A549 (cell line): ENCODE measurements at regions not wholly inside any gene's neighbourhood (a gene's known extent, or its start where the extent isn't known, plus 50 kb on each side); places are given as distances from the start of the nearest gene placed in this dataset.

Experiments
- ATAC-seq, 2 experiments: fragments of 200-7000 bp in 1 of 2; fragments of >200 bp in 1 of 2; cut with Nextera tagmentation in 1 of 2; cut with Tn5 transposase in 1 of 2; 3 replicates each; pipeline versions ENCODE4 v1.8.0 to v1.9.1; 2018 to 2020; ENCODE audit warnings: mild to moderate bottlenecking in 1 of 2, moderate library complexity in 1 of 2
- CTCF ChIA-PET: fragments of 300-600 bp; sonication (Branson Sonifier 250); formaldehyde crosslinking; extraction: SDS; loops from one replicate; lab custom pipeline; 2021; ENCODE audit warnings: antibody characterized with exemption, inconsistent platforms; lab: Yijun Ruan, JAX
- POLR2A ChIA-PET: fragments of 350-600 bp; formaldehyde crosslinking; extraction: SDS; loops from one replicate; lab custom pipeline; 2021; ENCODE audit warnings: antibody characterized with exemption, inconsistent platforms; lab: Yijun Ruan, JAX
- DNase-seq, 2 experiments: peaks; one replicate each; pipeline versions ENCODE4 v3.0.0 to v3.0.0-alpha.2; 2011 to 2016; ENCODE audit warnings: low read depth in 1 of 2, low spot score in 1 of 2
- FAIRE-seq: peaks from 2 replicates; lab custom pipeline; 2011; peaks lifted over from hg19 to GRCh38; lab: Jason Lieb, UNC
- H3K27ac ChIP-seq, 2 experiments: fragments of >200 bp; sonication (Bioruptor Twin); formaldehyde crosslinking; 3 replicates each; pipeline ENCODE4 v1.5.1; 2016 to 2017
- H3K4me1 ChIP-seq: fragments of >200 bp; sonication (Bioruptor Twin); formaldehyde crosslinking; 3 replicates; pipeline ENCODE4 v1.6.1; 2016
- H3K4me2 ChIP-seq: fragments of >200 bp; sonication (Bioruptor Twin); formaldehyde crosslinking; 3 replicates; pipeline ENCODE4 v1.6.1; 2016
- H3K4me3 ChIP-seq: fragments of >200 bp; sonication (Bioruptor Twin); formaldehyde crosslinking; 3 replicates; pipeline ENCODE4 v1.5.1; 2016
- H3K9me3 ChIP-seq: fragments of >200 bp; sonication (Bioruptor Twin); formaldehyde crosslinking; 3 replicates; pipeline ENCODE4 v1.6.1; 2016
- CEBPB ChIP-seq, 2 experiments: fragments of >200 bp in 1 of 2; sonication (Bioruptor Twin) in 1 of 2; formaldehyde crosslinking in 1 of 2; IDR thresholded peaks; 2 replicates each; pipeline ENCODE4 v1.6.1; 2012 to 2016
- CHD2 ChIP-seq: fragments of 150-350 bp; IDR thresholded peaks from 2 replicates; pipeline ENCODE4 v1.6.1; 2014; ENCODE audit warnings: low read length; ENCODE audit not compliant: partially characterized antibody
- CTCF ChIP-seq: fragments of >200 bp; sonication (Bioruptor Twin); formaldehyde crosslinking; IDR thresholded peaks from 3 replicates; pipeline ENCODE4 v1.5.1; 2016
- E2F6 ChIP-seq: IDR thresholded peaks from 2 replicates; pipeline ENCODE4 v1.6.1; 2012; ENCODE audit warnings: low read depth, borderline replicate concordance
- EP300 ChIP-seq, 2 experiments: fragments of >200 bp; sonication (Bioruptor Twin); formaldehyde crosslinking; IDR thresholded peaks; 2 replicates in 1 of 2; 3 replicates in 1 of 2; pipeline ENCODE4 v1.6.1; 2016 to 2017
- ESRRA ChIP-seq: fragments of 150-350 bp; IDR thresholded peaks from 2 replicates; pipeline ENCODE4 v1.6.1; 2014; ENCODE audit warnings: mild to moderate bottlenecking, low read length, borderline replicate concordance
- HDAC2 ChIP-seq: fragments of 200-600 bp; sonication (generic); IDR thresholded peaks from 2 replicates; pipeline ENCODE4 v1.6.1; 2016
- HEYL ChIP-seq: fragments of 250-450 bp; sonication (Bioruptor Pico); IDR thresholded peaks from 2 replicates; pipeline ENCODE4 v1.8.0; 2021; ENCODE audit warnings: mild to moderate bottlenecking, moderate library complexity
- HOXB13 ChIP-seq: fragments of 250-450 bp; sonication (Bioruptor Pico); IDR thresholded peaks from 2 replicates; pipeline ENCODE4 v1.5.0; 2020; ENCODE audit warnings: low read depth, mild to moderate bottlenecking, moderate library complexity
- JUNB ChIP-seq: fragments of >200 bp; sonication (Bioruptor Twin); formaldehyde crosslinking; IDR thresholded peaks from 2 replicates; pipeline ENCODE4 v1.6.1; 2016
- MAFK ChIP-seq: fragments of 450-650 bp; IDR thresholded peaks from 2 replicates; pipeline ENCODE4 v1.6.1; 2014; ENCODE audit not compliant: partially characterized antibody
- NPAS2 ChIP-seq: fragments of 250-450 bp; sonication (Bioruptor Pico); IDR thresholded peaks from 2 replicates; pipeline ENCODE4 v1.8.0; 2022; ENCODE audit warnings: mild to moderate bottlenecking, moderate library complexity, borderline replicate concordance
- POLR2A ChIP-seq: IDR thresholded peaks from 2 replicates; pipeline ENCODE4 v1.6.1; 2012; ENCODE audit warnings: mild to moderate bottlenecking, low read length
- REST ChIP-seq: fragments of 200-600 bp; sonication (generic); IDR thresholded peaks from 2 replicates; pipeline ENCODE4 v1.6.1; 2016; ENCODE audit warnings: antibody characterized with exemption, mild to moderate bottlenecking, moderate library complexity
- SMC3 ChIP-seq: fragments of >200 bp; sonication (Bioruptor Twin); formaldehyde crosslinking; IDR thresholded peaks from 3 replicates; pipeline ENCODE4 v1.6.1; 2018; ENCODE audit warnings: inconsistent platforms
- TFCP2L1 ChIP-seq: fragments of 250-450 bp; sonication (Bioruptor Pico); IDR thresholded peaks from 2 replicates; pipeline ENCODE4 v1.5.0; 2021; ENCODE audit warnings: mild to moderate bottlenecking
- TP53 ChIP-seq: fragments of 250-450 bp; sonication (Bioruptor Pico); IDR thresholded peaks from 2 replicates; pipeline ENCODE4 v1.5.0; 2021; ENCODE audit warnings: mild to moderate bottlenecking, moderate library complexity
- ZFP36 ChIP-seq: fragments of 450-650 bp; IDR thresholded peaks from 2 replicates; pipeline ENCODE4 v1.6.1; 2014; ENCODE audit warnings: borderline replicate concordance; ENCODE audit not compliant: partially characterized antibody
- ZNF302 ChIP-seq: fragments of 250-450 bp; sonication (Bioruptor Pico); IDR thresholded peaks from 2 replicates; pipeline ENCODE4 v1.9.0; 2021; ENCODE audit warnings: inconsistent platforms, mild to moderate bottlenecking, moderate library complexity
- ZSCAN20 ChIP-seq: fragments of 250-450 bp; sonication (Bioruptor Pico); IDR thresholded peaks from 2 replicates; pipeline ENCODE4 v1.8.0; 2022; ENCODE audit warnings: mild to moderate bottlenecking, moderate library complexity
- WGBS: methylation state at CpG from one replicate; pipeline ENCODE4 v1.1.6; 2017; ENCODE audit errors: missing lambda C conversion rate; 5-methylcytosine and 5-hydroxymethylcytosine counted together
- TF ChIP-seq, protein P1 (sequence below): fragments of 250-450 bp; sonication (Bioruptor Pico); IDR thresholded peaks from 2 replicates; pipeline ENCODE4 v1.5.0; 2021; ENCODE audit warnings: mild to moderate bottlenecking, moderate library complexity, borderline replicate concordance

DNA sequence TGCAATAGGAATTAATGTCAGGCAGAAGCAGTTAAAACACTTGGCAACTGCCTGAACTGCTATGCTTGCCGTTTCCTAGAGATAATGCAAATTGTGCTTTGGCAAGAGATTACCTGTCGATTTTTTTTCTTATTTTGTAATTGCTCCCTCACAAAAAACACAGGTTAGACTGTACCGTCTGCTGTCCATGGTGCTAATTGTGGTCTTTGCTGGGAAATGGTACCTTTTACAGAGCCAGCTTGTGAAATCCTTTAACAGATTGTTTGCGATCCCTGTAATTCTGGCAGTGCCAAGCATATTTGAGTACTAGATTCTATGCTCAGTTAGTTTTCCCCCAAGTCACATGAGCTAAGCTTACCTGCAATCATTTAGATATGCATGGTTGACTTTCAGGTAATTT lies 2125.8 kb upstream of the WWC1 start:
- Histone ChIP-seq H3K4me1 (no peaks in the 10 kb centered on the region), H3K9me3 (no peaks in the 10 kb centered on the region), H3K27ac (no peak overlapping the region), H3K4me3 (no peak overlapping the region), H3K4me2 (no peak overlapping the region)
- ChIA-PET CTCF (interaction anchor here (0.9 kb wide), 1 partner anchor 17 kb away, joined by 3 read pairs; no protein-coding TSS in a partner anchor), POLR2A (no interaction called here)
- DNase-seq (no peak), FAIRE-seq (no peak), ATAC-seq (no peak)
- TF ChIP-seq ZSCAN20 (CRISPR knock-in tag) (no peak), HOXB13 (CRISPR knock-in tag) (no peak), CTCF (no peak), REST (peak; percentile 76; the same call in 1 of the 2 replicates)
- WGBS, result 5% methylated on average over 4 of the region's 4 CpGs

DNA sequence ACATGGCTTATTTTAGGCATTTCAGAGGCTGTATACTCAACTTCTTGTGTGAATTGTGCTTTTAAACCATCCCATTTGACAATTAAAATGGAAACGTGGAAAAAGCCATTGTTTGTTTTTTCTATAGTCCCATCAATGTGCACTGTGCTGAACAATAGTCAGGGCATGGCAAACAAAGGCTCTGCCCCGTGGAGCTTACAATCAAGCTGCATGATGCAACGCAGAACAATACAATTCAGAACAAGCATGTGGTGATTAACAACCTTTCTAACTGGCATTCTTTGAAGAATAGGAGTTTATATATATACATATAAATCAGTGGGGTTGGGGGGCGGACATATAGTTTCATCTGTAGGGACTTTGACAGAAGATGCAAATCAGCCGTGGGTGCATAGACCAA lies 2125.4 kb upstream of the WWC1 start:
- Histone ChIP-seq H3K9me3 (no peaks in the 10 kb centered on the region), H3K4me1 (no peaks in the 10 kb centered on the region), H3K27ac (no peak overlapping the region), H3K4me3 (no peak overlapping the region), H3K4me2 (no peak overlapping the region)
- DNase-seq, result no peak
- ChIA-PET CTCF (interaction anchor here (0.9 kb wide), 1 partner anchor 16 kb away, joined by 3 read pairs; no protein-coding TSS in a partner anchor), POLR2A (no interaction called here)
- ATAC-seq, result no peak
- TF ChIP-seq JUNB, result no peak
- TF ChIP-seq HDAC2, result no peak
- no peak for TF ChIP-seq HOXB13 (CRISPR knock-in tag)
- no peak for TF ChIP-seq CHD2
- TF ChIP-seq EP300 (IDR thresholded peaks at IDR 0.05), result no peak
- TF ChIP-seq ZNF302 (CRISPR knock-in tag), result no peak
- no peak for TF ChIP-seq HEYL (CRISPR knock-in tag)
- no peak for TF ChIP-seq E2F6
- TF ChIP-seq POLR2A, result no peak
- no peak for TF ChIP-seq SMC3
- no peak for TF ChIP-seq ESRRA
- no peak for TF ChIP-seq MAFK
- no peak for TF ChIP-seq TFCP2L1 (CRISPR knock-in tag)
- TF ChIP-seq, protein P1, sequence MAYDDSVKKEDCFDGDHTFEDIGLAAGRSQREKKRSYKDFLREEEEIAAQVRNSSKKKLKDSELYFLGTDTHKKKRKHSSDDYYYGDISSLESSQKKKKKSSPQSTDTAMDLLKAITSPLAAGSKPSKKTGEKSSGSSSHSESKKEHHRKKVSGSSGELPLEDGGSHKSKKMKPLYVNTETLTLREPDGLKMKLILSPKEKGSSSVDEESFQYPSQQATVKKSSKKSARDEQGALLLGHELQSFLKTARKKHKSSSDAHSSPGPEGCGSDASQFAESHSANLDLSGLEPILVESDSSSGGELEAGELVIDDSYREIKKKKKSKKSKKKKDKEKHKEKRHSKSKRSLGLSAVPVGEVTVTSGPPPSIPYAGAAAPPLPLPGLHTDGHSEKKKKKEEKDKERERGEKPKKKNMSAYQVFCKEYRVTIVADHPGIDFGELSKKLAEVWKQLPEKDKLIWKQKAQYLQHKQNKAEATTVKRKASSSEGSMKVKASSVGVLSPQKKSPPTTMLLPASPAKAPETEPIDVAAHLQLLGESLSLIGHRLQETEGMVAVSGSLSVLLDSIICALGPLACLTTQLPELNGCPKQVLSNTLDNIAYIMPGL (CRISPR knock-in tag), result no peak
- TF ChIP-seq ZFP36, result no peak
- TF ChIP-seq TP53, result no peak
- TF ChIP-seq NPAS2, result no peak
- TF ChIP-seq CEBPB (IDR thresholded peaks at IDR 0.05), result no peak
- TF ChIP-seq REST, result no peak
- 1% methylated on average over 5 of the region's 5 CpGs for WGBS
- FAIRE-seq, result no peak
